ENCODE measurements at regions not wholly inside any gene's neighbourhood (a gene's known extent, or its start where the extent isn't known, plus 50 kb on each side); places are given as distances from the start of the nearest gene placed in this dataset.

- TF ChIP-seq CTCF (conservative IDR thresholded peaks at IDR 0.05) (no peak), EZH2 (IDR thresholded peaks at IDR 0.05; ENCODE audit: low read depth) (no peak)
Measured at GRCh38 chr4:100588076-100588475, 70.3 kb upstream of the EMCN start.
